ENCODE measurements at regions not wholly inside any gene's neighbourhood (a gene's known extent, or its start where the extent isn't known, plus 50 kb on each side); places are given as distances from the start of the nearest gene placed in this dataset.

DNA sequence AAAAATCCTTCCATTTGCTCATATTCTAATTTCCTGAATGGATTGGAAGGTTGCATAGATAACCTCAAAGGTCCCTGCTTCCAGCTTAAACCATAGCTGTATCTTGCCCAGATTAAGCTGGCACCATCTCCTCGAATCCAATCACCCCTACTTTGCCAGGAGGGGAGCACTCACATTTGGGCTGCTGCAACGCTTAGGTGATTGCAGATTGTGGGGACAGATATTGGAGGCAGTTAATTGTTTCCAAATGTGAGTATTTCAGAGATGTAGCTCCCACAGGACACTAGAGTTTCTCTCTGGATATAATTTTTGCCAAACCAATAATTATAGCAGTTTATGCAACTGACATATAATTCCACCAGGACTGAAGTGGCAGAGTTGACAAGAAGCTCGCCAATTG lies 53.5 kb upstream of the ACSL1 start:
- Mint-ChIP-seq H3K4me3 (no peak overlapping the region), H3K36me3 (no peaks in the 10 kb centered on the region), H3K27ac (no peak overlapping the region), H3K27me3 (no peaks in the 10 kb centered on the region), H3K9me3 (ENCODE audit: low read depth) (no peaks in the 10 kb centered on the region), H3K4me1 (ENCODE audit: low read depth) (no peaks in the 10 kb centered on the region)

DNA sequence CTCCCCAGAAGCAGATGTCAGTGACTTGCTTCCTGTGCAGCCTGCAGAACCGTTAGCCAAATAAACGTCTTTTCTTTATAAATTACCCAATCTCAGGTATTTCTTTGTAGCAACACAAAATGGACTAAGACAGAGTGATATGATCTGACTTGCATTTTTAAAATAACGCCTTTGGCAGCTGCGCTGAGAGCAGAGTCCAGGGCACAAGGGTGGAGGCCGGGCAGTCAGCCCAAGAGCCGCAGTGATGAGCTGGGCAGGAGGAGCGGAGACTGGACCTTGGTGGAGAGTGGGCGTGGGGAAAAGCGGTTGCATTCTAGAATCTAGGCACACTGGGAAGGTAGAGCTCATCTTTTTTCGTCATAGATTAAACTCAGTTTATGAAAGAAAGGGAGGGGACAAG lies 56.5 kb upstream of the ACSL1 start:
- Mint-ChIP-seq H3K36me3 (no peaks in the 10 kb centered on the region), H3K27ac (no peak overlapping the region), H3K9me3 (ENCODE audit: low read depth) (no peaks in the 10 kb centered on the region), H3K4me1 (ENCODE audit: low read depth) (no peaks in the 10 kb centered on the region), H3K27me3 (no peaks in the 10 kb centered on the region), H3K4me3 (no peak overlapping the region)

DNA sequence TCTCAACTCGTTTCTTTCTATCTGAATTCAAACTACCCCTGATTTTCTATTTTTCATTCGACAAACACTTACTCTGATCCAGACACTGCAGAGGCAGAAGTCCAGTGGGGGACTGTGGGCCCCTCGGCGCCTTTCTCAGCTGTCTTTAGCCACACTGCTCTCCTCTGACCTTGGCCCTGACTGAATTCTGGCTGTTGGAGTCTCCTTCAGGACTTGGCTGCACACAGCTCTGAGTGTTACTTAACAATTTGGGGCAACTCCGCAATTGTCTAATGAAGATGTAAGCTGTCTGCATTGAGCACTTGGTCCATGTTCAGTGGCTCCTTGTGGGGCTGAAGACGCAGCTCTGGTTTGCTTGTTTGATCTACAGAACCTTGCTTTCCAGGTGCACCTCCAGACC lies 57.3 kb upstream of the ACSL1 start:
- Mint-ChIP-seq H3K27ac (no peak overlapping the region), H3K4me1 (ENCODE audit: low read depth) (no peaks in the 10 kb centered on the region), H3K36me3 (no peaks in the 10 kb centered on the region), H3K4me3 (no peak overlapping the region), H3K27me3 (no peaks in the 10 kb centered on the region), H3K9me3 (ENCODE audit: low read depth) (no peaks in the 10 kb centered on the region)

DNA sequence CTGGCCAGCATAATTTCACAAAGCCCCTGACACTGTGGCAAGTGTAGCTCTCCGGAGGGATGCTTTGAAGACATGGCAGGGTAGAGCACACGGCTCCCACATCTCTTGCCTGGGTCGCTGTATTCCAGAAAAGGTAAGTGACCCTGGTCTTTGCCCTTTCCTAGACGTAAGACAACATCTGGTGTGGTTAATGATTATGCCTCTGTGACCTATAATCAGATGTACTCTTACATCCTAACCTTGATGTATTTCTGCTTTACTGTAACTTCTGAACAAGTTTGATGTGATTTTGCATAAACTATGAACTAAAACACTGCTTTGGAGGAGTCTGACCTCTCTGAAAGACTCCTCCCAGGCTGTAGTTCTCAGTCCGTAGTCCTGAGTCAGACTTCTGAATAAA lies 59.1 kb upstream of the ACSL1 start:
- peaks cover 2% of the 10 kb centered on the region for H3K27me3 Mint-ChIP-seq
- H3K9me3 Mint-ChIP-seq (ENCODE audit: low read depth), result no peaks in the 10 kb centered on the region
- no peak overlapping the region for H3K4me3 Mint-ChIP-seq
- H3K36me3 Mint-ChIP-seq, result no peaks in the 10 kb centered on the region
- H3K4me1 Mint-ChIP-seq (ENCODE audit: low read depth), result no peaks in the 10 kb centered on the region
- no peak overlapping the region for H3K27ac Mint-ChIP-seq

- peaks cover 5% of the 10 kb centered on the region for H3K27me3 Mint-ChIP-seq
- H3K9me3 Mint-ChIP-seq (ENCODE audit: low read depth), result no peaks in the 10 kb centered on the region
- H3K4me3 Mint-ChIP-seq, result no peak overlapping the region
- H3K4me1 Mint-ChIP-seq (ENCODE audit: low read depth), result no peaks in the 10 kb centered on the region
- no peak overlapping the region for H3K27ac Mint-ChIP-seq
- H3K36me3 Mint-ChIP-seq, result no peaks in the 10 kb centered on the region
These were observed 59.8 kb upstream of the ACSL1 start for GRCh38 chr4:184885602-184886001.

- no peak overlapping the region for H3K4me3 Mint-ChIP-seq
- H3K27ac Mint-ChIP-seq, result no peak overlapping the region
- no peaks in the 10 kb centered on the region for H3K4me1 Mint-ChIP-seq (ENCODE audit: low read depth)
- no peaks in the 10 kb centered on the region for H3K9me3 Mint-ChIP-seq (ENCODE audit: low read depth)
- H3K36me3 Mint-ChIP-seq, result no peaks in the 10 kb centered on the region
- H3K27me3 Mint-ChIP-seq, result peaks cover 5% of the 10 kb centered on the region
These were observed 61.6 kb upstream of the ACSL1 start for GRCh38 chr4:184887333-184887732.

GRCh38 chr4:184887947-184888346 lies 62.2 kb upstream of the ACSL1 start:
- Mint-ChIP-seq H3K4me3 (no peak overlapping the region), H3K27ac (no peak overlapping the region), H3K36me3 (no peaks in the 10 kb centered on the region), H3K4me1 (ENCODE audit: low read depth) (no peaks in the 10 kb centered on the region), H3K27me3 (peaks cover 5% of the 10 kb centered on the region), H3K9me3 (ENCODE audit: low read depth) (no peaks in the 10 kb centered on the region)

GRCh38 chr4:184889666-184890335 lies 64.0 kb upstream of the ACSL1 start:
- Mint-ChIP-seq H3K27ac (no peak overlapping the region), H3K4me3 (no peak overlapping the region), H3K4me1 (ENCODE audit: low read depth) (no peaks in the 10 kb centered on the region), H3K36me3 (peaks cover 3% of the 10 kb centered on the region), H3K27me3 (peaks cover 10% of the 10 kb centered on the region), H3K9me3 (ENCODE audit: low read depth) (peaks cover 5% of the 10 kb centered on the region)

DNA sequence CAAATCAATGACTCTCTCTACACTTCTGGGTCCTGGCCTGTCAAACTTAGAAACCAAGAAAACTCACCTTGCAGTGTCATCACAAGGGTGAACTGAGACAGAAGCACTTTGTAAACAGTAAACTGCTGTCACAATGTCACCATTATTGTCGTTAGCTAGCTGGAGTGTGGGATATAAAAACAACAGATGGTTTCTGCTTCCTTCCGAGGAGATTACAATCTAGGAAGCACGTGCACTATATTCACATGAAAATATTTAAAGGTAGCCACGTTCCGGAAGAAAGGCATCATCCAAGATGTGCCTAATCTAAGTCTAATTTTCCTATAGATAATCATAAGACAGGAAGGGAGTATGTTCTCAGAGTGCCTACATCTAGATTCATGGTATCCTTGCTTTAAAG lies 64.7 kb upstream of the ACSL1 start:
- peaks cover 3% of the 10 kb centered on the region for H3K36me3 Mint-ChIP-seq
- no peak overlapping the region for H3K27ac Mint-ChIP-seq
- no peaks in the 10 kb centered on the region for H3K4me1 Mint-ChIP-seq (ENCODE audit: low read depth)
- peaks cover 10% of the 10 kb centered on the region for H3K27me3 Mint-ChIP-seq
- H3K9me3 Mint-ChIP-seq (ENCODE audit: low read depth), result peaks cover 5% of the 10 kb centered on the region
- no peak overlapping the region for H3K4me3 Mint-ChIP-seq

DNA sequence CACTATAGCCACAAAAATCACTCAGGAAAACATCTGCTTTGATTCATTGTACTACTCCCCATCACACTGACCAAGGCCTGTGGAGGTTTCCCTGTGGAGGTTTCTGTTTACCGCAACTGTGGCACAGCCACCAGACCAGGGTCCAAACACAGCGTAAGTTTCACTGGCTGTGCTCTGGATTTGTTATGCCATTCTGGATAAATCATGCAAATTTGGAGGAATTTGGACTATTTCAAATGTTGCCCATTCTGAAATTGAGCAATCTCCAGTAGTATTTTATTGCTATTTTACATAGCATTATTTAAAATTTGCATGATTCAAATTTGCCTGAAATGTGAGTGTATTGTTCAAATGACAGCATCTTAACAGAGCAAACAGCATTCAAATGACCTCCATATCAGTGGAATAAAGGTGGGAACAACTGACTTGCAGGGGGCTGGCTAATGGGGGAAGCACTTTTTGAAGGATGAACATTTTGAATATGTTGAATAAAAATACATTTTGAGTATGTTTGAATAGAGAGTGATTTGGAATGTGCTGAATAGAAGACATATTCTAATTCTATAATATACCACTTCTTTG lies 66.1 kb upstream of the ACSL1 start:
- Mint-ChIP-seq H3K36me3 (peaks cover 3% of the 10 kb centered on the region), H3K4me3 (no peak overlapping the region), H3K27ac (no peak overlapping the region), H3K9me3 (ENCODE audit: low read depth) (peaks cover 5% of the 10 kb centered on the region), H3K27me3 (peaks cover 14% of the 10 kb centered on the region), H3K4me1 (ENCODE audit: low read depth) (no peaks in the 10 kb centered on the region)

DNA sequence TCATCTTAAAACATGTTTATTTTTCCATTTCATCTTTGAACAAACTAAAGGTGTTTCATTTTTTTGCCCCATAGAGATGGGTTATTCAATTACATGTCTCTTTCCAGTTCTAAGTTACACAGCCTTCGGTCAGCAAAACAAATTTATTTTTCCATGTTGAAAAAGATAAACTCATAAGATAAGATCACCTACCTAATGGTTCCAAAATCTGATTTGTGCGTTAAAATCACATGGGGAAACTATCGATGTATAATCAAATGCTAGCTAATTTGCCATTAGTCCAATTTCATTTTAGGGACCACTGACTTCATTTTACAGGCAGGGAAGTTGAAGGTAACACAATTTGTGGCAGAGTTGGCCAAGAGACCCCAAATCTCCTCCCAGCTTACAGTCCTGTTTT lies 67.2 kb upstream of the ACSL1 start:
- peaks cover 5% of the 10 kb centered on the region for H3K9me3 Mint-ChIP-seq (ENCODE audit: low read depth)
- no peak overlapping the region for H3K27ac Mint-ChIP-seq
- H3K4me3 Mint-ChIP-seq, result no peak overlapping the region
- peaks cover 3% of the 10 kb centered on the region for H3K36me3 Mint-ChIP-seq
- H3K4me1 Mint-ChIP-seq (ENCODE audit: low read depth), result no peaks in the 10 kb centered on the region
- peaks cover 16% of the 10 kb centered on the region for H3K27me3 Mint-ChIP-seq

- peaks cover 16% of the 10 kb centered on the region for H3K27me3 Mint-ChIP-seq
- H3K4me1 Mint-ChIP-seq (ENCODE audit: low read depth), result no peaks in the 10 kb centered on the region
- peaks cover 5% of the 10 kb centered on the region for H3K9me3 Mint-ChIP-seq (ENCODE audit: low read depth)
- no peak overlapping the region for H3K27ac Mint-ChIP-seq
- peaks cover 3% of the 10 kb centered on the region for H3K36me3 Mint-ChIP-seq
- H3K4me3 Mint-ChIP-seq, result no peak overlapping the region
These were observed 68.2 kb upstream of the ACSL1 start for GRCh38 chr4:184893801-184894571.

- H3K27ac Mint-ChIP-seq, result no peak overlapping the region
- H3K36me3 Mint-ChIP-seq, result peaks cover 3% of the 10 kb centered on the region
- peaks cover 5% of the 10 kb centered on the region for H3K9me3 Mint-ChIP-seq (ENCODE audit: low read depth)
- no peak overlapping the region for H3K4me3 Mint-ChIP-seq
- no peaks in the 10 kb centered on the region for H3K4me1 Mint-ChIP-seq (ENCODE audit: low read depth)
- peaks cover 13% of the 10 kb centered on the region for H3K27me3 Mint-ChIP-seq
These were observed 69.4 kb upstream of the ACSL1 start for GRCh38 chr4:184895012-184895695.

- Mint-ChIP-seq H3K4me1 (ENCODE audit: low read depth) (no peaks in the 10 kb centered on the region), H3K27ac (no peak overlapping the region), H3K36me3 (peaks cover 3% of the 10 kb centered on the region), H3K9me3 (ENCODE audit: low read depth) (peaks cover 5% of the 10 kb centered on the region), H3K4me3 (no peak overlapping the region), H3K27me3 (peaks cover 11% of the 10 kb centered on the region)
These were observed 71.3 kb upstream of the ACSL1 start for GRCh38 chr4:184896868-184897715.
